ENCODE measurements at regions not wholly inside any gene's neighbourhood (a gene's known extent, or its start where the extent isn't known, plus 50 kb on each side); places are given as distances from the start of the nearest gene placed in this dataset.
"Not testable (repeated sequence)": the region's sequence is repeated elsewhere in the genome, so short reads cannot be mapped to it uniquely, and the experiment has no call there.

- no peak overlapping the region for H3K4me3 ChIP-seq (replicated peaks; ENCODE audit: low read depth, low read length)
- TF ChIP-seq, protein P1, sequence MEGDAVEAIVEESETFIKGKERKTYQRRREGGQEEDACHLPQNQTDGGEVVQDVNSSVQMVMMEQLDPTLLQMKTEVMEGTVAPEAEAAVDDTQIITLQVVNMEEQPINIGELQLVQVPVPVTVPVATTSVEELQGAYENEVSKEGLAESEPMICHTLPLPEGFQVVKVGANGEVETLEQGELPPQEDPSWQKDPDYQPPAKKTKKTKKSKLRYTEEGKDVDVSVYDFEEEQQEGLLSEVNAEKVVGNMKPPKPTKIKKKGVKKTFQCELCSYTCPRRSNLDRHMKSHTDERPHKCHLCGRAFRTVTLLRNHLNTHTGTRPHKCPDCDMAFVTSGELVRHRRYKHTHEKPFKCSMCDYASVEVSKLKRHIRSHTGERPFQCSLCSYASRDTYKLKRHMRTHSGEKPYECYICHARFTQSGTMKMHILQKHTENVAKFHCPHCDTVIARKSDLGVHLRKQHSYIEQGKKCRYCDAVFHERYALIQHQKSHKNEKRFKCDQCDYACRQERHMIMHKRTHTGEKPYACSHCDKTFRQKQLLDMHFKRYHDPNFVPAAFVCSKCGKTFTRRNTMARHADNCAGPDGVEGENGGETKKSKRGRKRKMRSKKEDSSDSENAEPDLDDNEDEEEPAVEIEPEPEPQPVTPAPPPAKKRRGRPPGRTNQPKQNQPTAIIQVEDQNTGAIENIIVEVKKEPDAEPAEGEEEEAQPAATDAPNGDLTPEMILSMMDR (IDR thresholded peaks at IDR 0.05; ENCODE audit: low read depth, low read length, missing control alignments), result no peak
- DNase-seq (ENCODE audit: extremely low read depth, low read depth), result no peak
Observed at GRCh38 chr6:27854421-27854820, 57.8 kb downstream of the OR2B2 start.

DNA sequence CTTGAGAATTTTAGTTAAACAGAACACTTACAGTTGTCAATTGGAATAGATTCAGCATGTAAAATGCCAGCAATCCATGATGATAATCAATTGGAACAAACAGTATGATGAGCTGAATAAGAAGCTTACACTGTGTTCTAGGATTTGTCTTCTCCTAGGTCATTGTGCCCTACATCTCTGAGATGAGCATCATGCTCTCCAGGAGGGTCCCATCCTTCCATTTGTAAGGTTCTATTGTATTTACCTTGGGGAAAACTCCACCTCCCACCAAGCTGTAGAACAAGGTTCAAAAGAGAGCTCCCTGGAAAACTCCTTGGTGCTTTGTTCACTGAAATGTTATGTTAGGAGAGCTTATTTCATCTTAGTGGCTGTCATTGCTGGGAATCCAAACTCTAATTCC is 60.8 kb downstream of the OR2B2 start:
- no peak overlapping the region for H3K4me3 ChIP-seq (replicated peaks; ENCODE audit: low read depth, low read length)
- TF ChIP-seq, protein P1 (IDR thresholded peaks at IDR 0.05; ENCODE audit: low read depth, low read length, missing control alignments), result no peak

GRCh38 chr6:27849001-27849400 is 63.2 kb downstream of the OR2B2 start:
- not testable (repeated sequence) for H3K4me3 ChIP-seq (replicated peaks; ENCODE audit: low read depth, low read length); DNase-seq (ENCODE audit: extremely low read depth, low read depth)

More for the DNA sequence above, 60.8 kb downstream of the OR2B2 start:
- DNase-seq (ENCODE audit: extremely low read depth, low read depth), result no peak

- no peak overlapping the region for H3K4me3 ChIP-seq (replicated peaks; ENCODE audit: low read depth, low read length)
- TF ChIP-seq, protein P1 (IDR thresholded peaks at IDR 0.05; ENCODE audit: low read depth, low read length, missing control alignments), result no peak
- DNase-seq (ENCODE audit: extremely low read depth, low read depth), result no peak
Observed at GRCh38 chr6:27847706-27848105, 64.5 kb downstream of the OR2B2 start.

DNA sequence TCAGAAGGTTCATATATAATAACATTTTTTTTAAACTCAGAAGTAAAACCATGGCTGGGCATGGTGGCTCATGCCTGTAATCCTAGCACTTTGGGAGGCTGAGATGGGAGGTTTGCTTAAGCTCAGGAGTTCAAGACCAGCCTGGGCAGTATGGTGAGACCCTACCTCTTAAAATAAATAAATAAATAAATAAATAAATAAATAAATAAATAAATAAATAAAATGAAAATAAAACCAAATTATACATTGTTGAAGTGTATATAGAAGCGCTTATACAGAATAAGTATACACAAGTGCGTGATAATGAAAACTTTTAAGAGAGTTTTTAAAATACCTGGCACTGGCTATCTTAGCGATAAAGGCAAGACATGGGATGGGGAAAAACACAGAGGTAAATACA is 71.6 kb downstream of the OR2B2 start:
- H3K4me3 ChIP-seq (replicated peaks; ENCODE audit: low read depth, low read length), result no peak overlapping the region
- DNase-seq (ENCODE audit: extremely low read depth, low read depth), result no peak
- TF ChIP-seq, protein P1 (IDR thresholded peaks at IDR 0.05; ENCODE audit: low read depth, low read length, missing control alignments), result no peak

DNA sequence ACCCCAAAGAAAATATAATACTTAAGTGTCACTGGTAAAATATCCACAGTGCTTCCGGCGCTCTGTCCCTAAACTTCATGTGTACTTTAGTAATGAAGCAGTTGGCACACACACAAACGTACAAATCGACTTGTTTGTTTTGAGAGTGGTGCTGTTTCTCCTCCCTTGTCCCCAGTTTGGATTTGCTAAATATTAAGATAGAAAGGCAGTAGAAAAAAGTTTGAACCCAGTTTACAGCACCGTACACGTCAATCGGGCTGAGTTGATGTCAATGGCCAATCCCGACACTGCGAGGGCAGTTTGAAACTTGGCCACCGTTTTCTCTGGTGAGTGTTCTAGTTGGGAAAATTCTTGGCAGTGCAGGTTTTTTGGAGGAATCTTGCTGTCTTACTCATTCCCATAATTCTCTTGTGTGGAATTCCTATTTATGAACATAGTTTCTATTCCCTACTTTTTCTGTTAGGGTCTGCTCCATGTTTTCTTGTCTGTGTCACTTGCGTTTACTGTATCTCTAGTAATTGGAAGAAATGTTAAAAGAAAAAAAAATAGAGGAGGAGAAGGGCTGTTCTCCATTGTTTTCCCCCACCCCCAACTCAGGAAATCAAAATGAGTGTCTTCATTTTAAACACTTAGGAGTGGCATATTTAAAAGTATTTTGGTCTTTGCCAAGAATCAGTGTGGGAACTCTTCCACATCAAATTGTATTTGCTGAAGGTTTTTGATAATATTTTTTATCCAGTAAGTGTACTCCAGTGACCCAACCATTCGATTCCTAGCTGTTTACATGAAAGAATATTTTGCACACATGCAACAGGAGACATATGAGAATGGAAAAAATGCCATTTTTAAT is 72.3 kb downstream of the OR2B2 start:
- TF ChIP-seq, protein P1 (IDR thresholded peaks at IDR 0.05; ENCODE audit: low read depth, low read length, missing control alignments), result no peak
- peak overlapping the region; percentile 84 for H3K4me3 ChIP-seq (replicated peaks; ENCODE audit: low read depth, low read length)
- DNase-seq (ENCODE audit: extremely low read depth, low read depth), result peak; percentile 70

DNA sequence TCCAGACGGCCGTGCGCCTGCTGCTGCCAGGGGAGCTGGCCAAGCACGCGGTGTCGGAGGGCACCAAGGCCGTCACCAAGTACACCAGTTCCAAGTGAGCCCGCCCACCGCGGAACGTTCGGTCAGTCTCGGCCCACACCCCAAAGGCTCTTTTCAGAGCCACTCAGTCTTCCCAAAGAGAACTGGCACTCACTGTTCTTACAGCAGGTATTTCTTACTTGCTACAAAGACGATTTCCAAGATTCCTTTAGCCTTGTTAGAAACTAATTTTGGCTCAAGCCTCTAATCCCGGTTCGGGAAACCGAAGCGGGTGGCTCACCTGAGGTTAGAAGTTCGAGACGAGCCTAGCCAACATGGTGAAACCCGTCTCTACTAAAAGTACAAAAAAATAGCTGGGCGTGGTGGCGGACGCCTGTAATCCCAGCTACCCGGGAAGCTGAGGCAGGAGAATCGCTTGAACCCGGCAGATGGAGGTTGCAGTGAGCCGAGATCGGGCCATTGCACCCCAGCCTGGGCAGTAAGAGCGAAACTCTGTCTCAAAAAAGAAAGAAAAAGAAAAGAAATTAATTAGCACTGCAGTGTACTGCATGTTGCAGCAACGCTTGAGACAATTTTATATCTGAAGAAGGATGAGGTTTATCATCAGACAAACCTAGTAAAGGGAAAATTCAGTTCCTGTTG is 73.1 kb downstream of the OR2B2 start:
- DNase-seq (ENCODE audit: extremely low read depth, low read depth), result no peak
- peak overlapping the region; percentile 84 for H3K4me3 ChIP-seq (replicated peaks; ENCODE audit: low read depth, low read length)
- TF ChIP-seq, protein P1 (IDR thresholded peaks at IDR 0.05; ENCODE audit: low read depth, low read length, missing control alignments), result no peak

Data from HFF-Myc (cell line).